ENCODE measurements at regions not wholly inside any gene's neighbourhood (a gene's known extent, or its start where the extent isn't known, plus 50 kb on each side); places are given as distances from the start of the nearest gene placed in this dataset.

GRCh38 chr9:7932767-7933166 lies 133.2 kb upstream of the DMAC1 start:
- no peak overlapping the region for H3K4me2 ChIP-seq (ENCODE audit: low read depth, low read length, poor library complexity, severe bottlenecking)
- H3K4me3 ChIP-seq (ENCODE audit: low read length): no peak overlapping the region
- no peaks in the 10 kb centered on the region for H3K27me3 ChIP-seq (ENCODE audit: low read length)
- no peaks in the 10 kb centered on the region for H4K20me1 ChIP-seq (ENCODE audit: insufficient read depth, low read depth, low read length)
- H2AFZ ChIP-seq (ENCODE audit: low read length): no peak overlapping the region
- no peak overlapping the region for H3K9ac ChIP-seq (ENCODE audit: low read length)
- no peaks in the 10 kb centered on the region for H3K79me2 ChIP-seq (ENCODE audit: low read length)
- no peaks in the 10 kb centered on the region for H3K4me1 ChIP-seq (ENCODE audit: low read length)
- H3K9me2 ChIP-seq (replicated peaks; ENCODE audit: insufficient read depth, low read length): no peaks in the 10 kb centered on the region
- no peaks in the 10 kb centered on the region for H3K36me3 ChIP-seq (ENCODE audit: insufficient read depth, low read length)
- no peak for DNase-seq
- peaks cover 3% of the 10 kb centered on the region; the same call in 1 of the 2 replicates for H3K9me3 ChIP-seq (ENCODE audit: low read length)
- no peak overlapping the region for H3K27ac ChIP-seq (ENCODE audit: low read length)

- H3K27me3 ChIP-seq (ENCODE audit: low read length): no peaks in the 10 kb centered on the region
- no peaks in the 10 kb centered on the region for H3K79me2 ChIP-seq (ENCODE audit: low read length)
- H2AFZ ChIP-seq (ENCODE audit: low read length): no peak overlapping the region
- H3K27ac ChIP-seq (ENCODE audit: low read length): no peak overlapping the region
- H3K9me3 ChIP-seq (ENCODE audit: low read length): no peaks in the 10 kb centered on the region; the same call in 1 of the 2 replicates
- H3K9ac ChIP-seq (ENCODE audit: low read length): no peak overlapping the region
- no peak overlapping the region for H3K4me2 ChIP-seq (ENCODE audit: low read depth, low read length, poor library complexity, severe bottlenecking)
- no peaks in the 10 kb centered on the region for H3K9me2 ChIP-seq (replicated peaks; ENCODE audit: insufficient read depth, low read length)
- no peaks in the 10 kb centered on the region for H3K36me3 ChIP-seq (ENCODE audit: insufficient read depth, low read length)
- no peak overlapping the region for H3K4me3 ChIP-seq (ENCODE audit: low read length)
- no peaks in the 10 kb centered on the region for H3K4me1 ChIP-seq (ENCODE audit: low read length)
- DNase-seq: no peak
- H4K20me1 ChIP-seq (ENCODE audit: insufficient read depth, low read depth, low read length): no peaks in the 10 kb centered on the region
These were observed 131.0 kb upstream of the DMAC1 start for GRCh38 chr9:7930613-7931012.

GRCh38 chr9:7921545-7922197 lies 122.1 kb upstream of the DMAC1 start:
- Histone ChIP-seq H3K27me3 (ENCODE audit: low read length) (no peaks in the 10 kb centered on the region), H3K27ac (ENCODE audit: low read length) (no peak overlapping the region), H3K4me2 (ENCODE audit: low read depth, low read length, poor library complexity, severe bottlenecking) (no peak overlapping the region), H4K20me1 (ENCODE audit: insufficient read depth, low read depth, low read length) (no peaks in the 10 kb centered on the region), H3K4me1 (ENCODE audit: low read length) (peaks cover 3% of the 10 kb centered on the region; the same call in 1 of the 2 replicates), H2AFZ (ENCODE audit: low read length) (no peak overlapping the region), H3K9me2 (replicated peaks; ENCODE audit: insufficient read depth, low read length) (no peaks in the 10 kb centered on the region), H3K79me2 (ENCODE audit: low read length) (no peaks in the 10 kb centered on the region), H3K4me3 (ENCODE audit: low read length) (no peak overlapping the region), H3K9ac (ENCODE audit: low read length) (no peak overlapping the region), H3K9me3 (ENCODE audit: low read length) (0 out of 2 replicates have a peak, but pooled peaks cover 3% of the 10 kb centered on the region), H3K36me3 (ENCODE audit: insufficient read depth, low read length) (no peaks in the 10 kb centered on the region)
- DNase-seq: no peak

- DNase-seq: no peak
- H3K27me3 ChIP-seq (ENCODE audit: low read length): no peaks in the 10 kb centered on the region
- H3K9ac ChIP-seq (ENCODE audit: low read length): no peak overlapping the region
- no peaks in the 10 kb centered on the region for H3K4me1 ChIP-seq (ENCODE audit: low read length)
- no peaks in the 10 kb centered on the region for H4K20me1 ChIP-seq (ENCODE audit: insufficient read depth, low read depth, low read length)
- H3K9me3 ChIP-seq (ENCODE audit: low read length): no peaks in the 10 kb centered on the region; the same call in 1 of the 2 replicates
- H3K27ac ChIP-seq (ENCODE audit: low read length): no peak overlapping the region
- no peak overlapping the region for H2AFZ ChIP-seq (ENCODE audit: low read length)
- H3K4me3 ChIP-seq (ENCODE audit: low read length): no peak overlapping the region
- H3K79me2 ChIP-seq (ENCODE audit: low read length): no peaks in the 10 kb centered on the region
- no peaks in the 10 kb centered on the region for H3K36me3 ChIP-seq (ENCODE audit: insufficient read depth, low read length)
- no peak overlapping the region for H3K4me2 ChIP-seq (ENCODE audit: low read depth, low read length, poor library complexity, severe bottlenecking)
- no peaks in the 10 kb centered on the region for H3K9me2 ChIP-seq (replicated peaks; ENCODE audit: insufficient read depth, low read length)
These were observed 112.5 kb upstream of the DMAC1 start for GRCh38 chr9:7912037-7912535.

GRCh38 chr9:7910426-7911020 lies 110.9 kb upstream of the DMAC1 start:
- no peak overlapping the region for H3K27ac ChIP-seq (ENCODE audit: low read length)
- H3K9me3 ChIP-seq (ENCODE audit: low read length): no peaks in the 10 kb centered on the region; the same call in 1 of the 2 replicates
- no peak overlapping the region for H2AFZ ChIP-seq (ENCODE audit: low read length)
- H3K27me3 ChIP-seq (ENCODE audit: low read length): no peaks in the 10 kb centered on the region
- no peak for DNase-seq
- no peak overlapping the region for H3K4me2 ChIP-seq (ENCODE audit: low read depth, low read length, poor library complexity, severe bottlenecking)
- H3K9ac ChIP-seq (ENCODE audit: low read length): no peak overlapping the region
- no peaks in the 10 kb centered on the region for H4K20me1 ChIP-seq (ENCODE audit: insufficient read depth, low read depth, low read length)
- H3K79me2 ChIP-seq (ENCODE audit: low read length): no peaks in the 10 kb centered on the region
- no peaks in the 10 kb centered on the region for H3K9me2 ChIP-seq (replicated peaks; ENCODE audit: insufficient read depth, low read length)
- no peak overlapping the region for H3K4me3 ChIP-seq (ENCODE audit: low read length)
- H3K36me3 ChIP-seq (ENCODE audit: insufficient read depth, low read length): no peaks in the 10 kb centered on the region
- no peaks in the 10 kb centered on the region for H3K4me1 ChIP-seq (ENCODE audit: low read length)

- DNase-seq: no peak
- Histone ChIP-seq H4K20me1 (ENCODE audit: insufficient read depth, low read depth, low read length) (no peaks in the 10 kb centered on the region), H2AFZ (ENCODE audit: low read length) (no peak overlapping the region), H3K27ac (ENCODE audit: low read length) (no peak overlapping the region), H3K9ac (ENCODE audit: low read length) (no peak overlapping the region), H3K4me2 (ENCODE audit: low read depth, low read length, poor library complexity, severe bottlenecking) (no peak overlapping the region), H3K4me1 (ENCODE audit: low read length) (no peaks in the 10 kb centered on the region), H3K36me3 (ENCODE audit: insufficient read depth, low read length) (no peaks in the 10 kb centered on the region), H3K79me2 (ENCODE audit: low read length) (no peaks in the 10 kb centered on the region), H3K9me2 (replicated peaks; ENCODE audit: insufficient read depth, low read length) (no peaks in the 10 kb centered on the region), H3K9me3 (ENCODE audit: low read length) (no peaks in the 10 kb centered on the region; the same call in 1 of the 2 replicates), H3K27me3 (ENCODE audit: low read length) (no peaks in the 10 kb centered on the region), H3K4me3 (ENCODE audit: low read length) (no peak overlapping the region)
These were observed 110.0 kb upstream of the DMAC1 start for GRCh38 chr9:7909537-7909936.

- H3K27ac ChIP-seq (ENCODE audit: low read length): no peak overlapping the region
- H3K9me3 ChIP-seq (ENCODE audit: low read length): no peaks in the 10 kb centered on the region; the same call in 1 of the 2 replicates
- H3K9me2 ChIP-seq (replicated peaks; ENCODE audit: insufficient read depth, low read length): no peaks in the 10 kb centered on the region
- DNase-seq: no peak
- no peaks in the 10 kb centered on the region for H3K79me2 ChIP-seq (ENCODE audit: low read length)
- no peak overlapping the region for H2AFZ ChIP-seq (ENCODE audit: low read length)
- H3K27me3 ChIP-seq (ENCODE audit: low read length): no peaks in the 10 kb centered on the region
- no peaks in the 10 kb centered on the region for H4K20me1 ChIP-seq (ENCODE audit: insufficient read depth, low read depth, low read length)
- H3K4me3 ChIP-seq (ENCODE audit: low read length): no peak overlapping the region
- H3K4me2 ChIP-seq (ENCODE audit: low read depth, low read length, poor library complexity, severe bottlenecking): no peak overlapping the region
- H3K4me1 ChIP-seq (ENCODE audit: low read length): no peaks in the 10 kb centered on the region
- H3K9ac ChIP-seq (ENCODE audit: low read length): no peak overlapping the region
- H3K36me3 ChIP-seq (ENCODE audit: insufficient read depth, low read length): no peaks in the 10 kb centered on the region
These were observed 108.2 kb upstream of the DMAC1 start for GRCh38 chr9:7907551-7908337.

Measured in Karpas-422 (cell line).